MM.1S (cell line): ENCODE measurements at regions not wholly inside any gene's neighbourhood (a gene's known extent, or its start where the extent isn't known, plus 50 kb on each side); places are given as distances from the start of the nearest gene placed in this dataset.

Experiments
- EZH2 ChIP-seq: fragments of 300-600 bp; sonication (generic); optimal IDR thresholded peaks from 2 replicates; pipeline ENCODE3; 2017; ENCODE audit warnings: low read depth, mild to moderate bottlenecking, antibody characterized with exemption, low read length, mixed read lengths
- TF ChIP-seq, protein P1 (sequence below): fragments of 300-600 bp; sonication (generic); IDR thresholded peaks from 2 replicates; pipeline ENCODE4 v1.5.1; 2016; ENCODE audit warnings: antibody characterized with exemption, low read length, mixed read lengths

DNA sequence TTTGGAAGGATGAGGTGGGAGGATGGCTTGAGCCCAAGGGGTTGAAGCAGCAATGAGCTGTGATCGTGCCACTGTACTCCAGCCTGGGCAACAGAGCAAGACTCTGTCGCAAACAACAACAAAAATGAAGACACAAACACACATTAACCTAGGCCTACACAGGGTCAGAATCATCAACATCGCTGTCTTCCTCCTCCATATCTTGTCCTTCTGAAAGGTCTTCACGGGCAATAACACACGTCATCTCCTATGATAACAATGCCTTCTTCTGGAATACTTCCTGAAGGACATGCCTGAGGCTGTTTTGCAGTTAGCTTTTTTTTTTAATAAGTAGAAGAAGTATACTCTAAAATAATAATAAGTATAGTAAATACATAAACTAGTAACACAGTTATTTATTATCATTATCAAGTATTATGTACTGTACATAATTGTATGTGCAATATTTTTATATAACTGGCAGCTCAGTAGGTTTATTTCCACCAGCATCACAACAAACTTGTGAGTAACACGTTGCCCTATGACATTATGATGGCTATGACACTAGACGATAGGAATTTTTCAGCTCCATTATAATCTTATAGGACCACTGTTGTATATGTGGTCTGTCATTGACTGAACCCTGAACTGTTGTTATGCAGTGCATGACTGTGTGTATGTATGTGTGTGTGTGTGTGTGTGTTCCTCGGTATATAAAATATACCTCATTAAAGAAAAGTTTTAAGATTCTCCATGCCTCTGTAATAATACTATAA lies 69.2 kb upstream of the MAML3 start:
- TF ChIP-seq, protein P1, sequence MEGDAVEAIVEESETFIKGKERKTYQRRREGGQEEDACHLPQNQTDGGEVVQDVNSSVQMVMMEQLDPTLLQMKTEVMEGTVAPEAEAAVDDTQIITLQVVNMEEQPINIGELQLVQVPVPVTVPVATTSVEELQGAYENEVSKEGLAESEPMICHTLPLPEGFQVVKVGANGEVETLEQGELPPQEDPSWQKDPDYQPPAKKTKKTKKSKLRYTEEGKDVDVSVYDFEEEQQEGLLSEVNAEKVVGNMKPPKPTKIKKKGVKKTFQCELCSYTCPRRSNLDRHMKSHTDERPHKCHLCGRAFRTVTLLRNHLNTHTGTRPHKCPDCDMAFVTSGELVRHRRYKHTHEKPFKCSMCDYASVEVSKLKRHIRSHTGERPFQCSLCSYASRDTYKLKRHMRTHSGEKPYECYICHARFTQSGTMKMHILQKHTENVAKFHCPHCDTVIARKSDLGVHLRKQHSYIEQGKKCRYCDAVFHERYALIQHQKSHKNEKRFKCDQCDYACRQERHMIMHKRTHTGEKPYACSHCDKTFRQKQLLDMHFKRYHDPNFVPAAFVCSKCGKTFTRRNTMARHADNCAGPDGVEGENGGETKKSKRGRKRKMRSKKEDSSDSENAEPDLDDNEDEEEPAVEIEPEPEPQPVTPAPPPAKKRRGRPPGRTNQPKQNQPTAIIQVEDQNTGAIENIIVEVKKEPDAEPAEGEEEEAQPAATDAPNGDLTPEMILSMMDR, result no peak
- no peak for TF ChIP-seq EZH2
